Left colon (tissue), 2 donors: ENCODE measurements at regions not wholly inside any gene's neighbourhood (a gene's known extent, or its start where the extent isn't known, plus 50 kb on each side); places are given as distances from the start of the nearest gene placed in this dataset.

Source experiments
- ATAC-seq: fragments of 200-7000 bp; cut with Tn5 transposase; one replicate; pipeline ENCODE4 v1.9.1; 2020; ENCODE audit warnings: mild to moderate bottlenecking, moderate library complexity
- DNase-seq, 2 donors: peaks; one replicate each; pipeline ENCODE4 v3.0.0-alpha.2; 2020
- intact Hi-C, 2 donors: fragments of 100-400 bp; cut with DNase I in 1 of 2; cut with micrococcal nuclease in 1 of 2; formaldehyde crosslinking; loops; one replicate each; pipeline versions ENCODE4 v1.11.2 to v1.14.0; 2022; cut with DNase I, micrococcal nuclease
- donor health status: DM: no; HTN: no; CAD: no.
- donor health status: DM: yes; HTN: yes; CAD: no.

GRCh38 chr14:26067786-26068459 is 529.9 kb downstream of the NOVA1 start:
- DNase-seq (no peak), ATAC-seq (no peak)
- intact Hi-C loops, result no loop called here

GRCh38 chr14:26067341-26067740 is 530.5 kb downstream of the NOVA1 start:
- ATAC-seq (no peak), DNase-seq (no peak)
- intact Hi-C loops, result no loop called here

DNA sequence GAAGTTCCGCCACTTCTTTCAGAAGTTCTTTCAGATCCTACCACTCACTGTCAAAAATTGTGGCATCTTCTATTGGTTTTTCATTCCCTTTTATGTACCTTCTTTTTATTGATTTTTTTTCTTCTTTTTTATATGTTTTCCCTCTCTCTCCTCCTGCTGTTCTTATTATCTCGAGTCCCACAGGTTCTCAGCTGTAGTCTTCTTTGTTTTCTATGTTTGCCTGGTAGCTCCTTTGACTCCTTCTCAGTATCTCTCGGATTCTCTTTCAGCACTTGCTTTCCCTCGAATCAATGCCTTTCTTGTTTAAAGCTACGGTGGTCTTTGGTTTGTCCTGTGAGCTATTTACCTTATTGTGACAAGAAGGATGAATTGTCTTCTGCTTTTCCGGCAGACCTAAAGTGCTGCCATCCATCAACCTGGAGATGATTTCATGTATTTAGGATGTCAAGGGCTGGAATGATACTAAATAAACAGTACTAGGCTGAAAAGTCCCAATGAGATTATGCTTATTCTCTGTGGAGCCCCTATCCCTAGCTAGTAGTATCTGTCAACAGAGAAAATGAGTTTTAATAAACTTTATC is 541.7 kb downstream of the NOVA1 start:
- intact Hi-C loops, result no loop called here
- DNase-seq (no peak), ATAC-seq (no peak)

DNA sequence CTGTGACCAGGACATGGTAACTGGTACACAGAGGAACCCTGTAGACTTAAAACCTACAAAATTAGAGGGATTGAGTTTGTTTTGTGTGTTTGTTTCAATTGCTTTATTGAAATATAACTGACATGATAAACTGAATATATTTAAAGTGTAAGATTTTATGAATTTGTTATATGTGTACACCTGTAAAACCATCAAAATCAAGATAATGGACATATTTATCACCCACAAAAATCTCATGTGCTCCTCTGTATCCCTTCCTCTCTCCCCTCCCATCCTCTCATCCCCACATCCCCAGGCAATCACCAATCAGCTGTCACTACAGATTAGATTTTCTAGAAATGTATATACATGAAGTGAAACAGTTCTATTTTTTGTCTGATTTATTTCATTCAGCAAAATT is 565.5 kb downstream of the NOVA1 start:
- intact Hi-C loops, result no loop called here
- ATAC-seq (no peak), DNase-seq (no peak)

DNA sequence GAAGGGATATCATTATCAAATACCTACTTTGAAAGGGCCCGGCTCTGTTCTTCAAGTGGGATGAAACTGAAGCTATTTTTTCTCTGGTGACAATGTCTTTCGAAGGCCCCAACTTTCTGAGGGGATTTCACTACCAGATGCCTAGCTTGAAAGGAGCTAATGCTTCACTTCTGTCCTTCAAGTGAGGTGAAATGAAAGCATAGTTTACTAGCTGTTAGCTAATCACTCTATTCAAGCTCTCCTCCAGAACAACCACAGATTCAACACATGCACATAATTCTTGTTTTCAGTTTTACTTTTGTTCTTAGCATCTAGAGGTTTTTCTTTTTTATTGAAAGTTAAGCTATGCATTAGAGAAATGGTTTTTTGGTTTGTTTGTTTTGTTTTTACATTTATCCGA is 571.4 kb downstream of the NOVA1 start:
- DNase-seq, result no peak
- ATAC-seq, result no peak
- intact Hi-C loops, result no loop called here

- DNase-seq, result no peak
- ATAC-seq, result no peak
- intact Hi-C loops, result no loop called here
Observed at GRCh38 chr14:26023967-26024366, 573.9 kb downstream of the NOVA1 start.

- ATAC-seq (no peak), DNase-seq (no peak)
- intact Hi-C loops, result no loop called here
Observed at GRCh38 chr14:26021759-26022158, 576.1 kb downstream of the NOVA1 start.

DNA sequence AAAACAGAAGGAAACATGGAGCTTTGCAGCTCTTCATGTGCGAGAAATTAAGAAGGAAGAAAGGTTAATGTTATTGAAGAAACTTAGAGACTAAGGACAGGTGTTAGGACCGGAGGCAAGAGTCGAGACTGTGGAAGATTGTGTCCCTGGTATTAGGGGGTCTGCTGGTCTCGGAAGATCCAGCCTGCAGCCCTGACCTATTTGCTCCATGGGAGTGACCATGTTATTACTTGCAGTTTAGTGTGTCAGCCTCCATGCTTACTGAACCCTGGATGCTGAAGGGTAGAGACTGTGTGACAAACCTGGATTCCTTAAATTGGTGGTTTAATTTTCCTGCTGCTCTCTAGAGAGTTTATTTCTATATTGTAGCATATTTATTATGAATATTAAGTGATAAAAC is 580.6 kb downstream of the NOVA1 start:
- intact Hi-C loops, result no loop called here
- ATAC-seq (no peak), DNase-seq (no peak)

DNA sequence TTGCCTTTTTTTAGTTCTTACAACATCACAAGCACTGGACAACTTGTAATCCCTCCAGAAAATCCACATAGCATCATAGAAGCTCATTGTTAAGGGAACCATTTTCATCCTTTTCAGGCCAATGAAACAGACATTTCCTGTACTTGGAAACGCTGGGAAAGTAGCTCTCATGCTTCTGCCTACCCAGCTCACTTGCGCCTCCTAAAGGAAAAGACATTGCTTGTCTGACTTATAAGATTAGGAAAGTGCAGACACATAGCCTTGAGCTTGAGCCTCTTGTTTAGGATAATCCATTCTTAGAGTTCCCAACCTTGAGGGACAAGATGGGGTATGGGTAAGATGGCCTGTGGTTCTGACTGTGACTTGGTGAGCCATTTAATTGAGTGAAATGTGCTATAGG is 589.5 kb downstream of the NOVA1 start:
- ATAC-seq (no peak), DNase-seq (no peak)
- intact Hi-C loops, result no loop called here

DNA sequence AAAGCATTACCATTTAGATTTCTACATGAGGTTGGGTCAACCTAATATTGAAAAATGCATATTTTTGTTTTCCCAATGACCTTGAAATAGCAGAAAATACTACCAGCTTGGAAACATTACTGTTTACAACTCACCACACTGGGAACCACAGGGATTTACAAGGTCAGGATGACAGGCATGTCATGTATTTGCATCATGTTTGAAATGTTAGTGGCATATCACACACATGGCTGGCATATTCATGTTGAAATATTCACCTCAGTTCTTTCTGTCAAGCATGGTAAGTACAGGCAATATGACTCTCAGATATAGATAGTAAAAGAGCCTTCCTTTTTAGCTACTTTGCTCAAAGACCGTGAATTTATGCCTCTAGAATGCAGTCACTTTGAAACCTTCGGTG is 593.5 kb downstream of the NOVA1 start:
- DNase-seq, result no peak
- intact Hi-C loops, result no loop called here
- no peak for ATAC-seq

DNA sequence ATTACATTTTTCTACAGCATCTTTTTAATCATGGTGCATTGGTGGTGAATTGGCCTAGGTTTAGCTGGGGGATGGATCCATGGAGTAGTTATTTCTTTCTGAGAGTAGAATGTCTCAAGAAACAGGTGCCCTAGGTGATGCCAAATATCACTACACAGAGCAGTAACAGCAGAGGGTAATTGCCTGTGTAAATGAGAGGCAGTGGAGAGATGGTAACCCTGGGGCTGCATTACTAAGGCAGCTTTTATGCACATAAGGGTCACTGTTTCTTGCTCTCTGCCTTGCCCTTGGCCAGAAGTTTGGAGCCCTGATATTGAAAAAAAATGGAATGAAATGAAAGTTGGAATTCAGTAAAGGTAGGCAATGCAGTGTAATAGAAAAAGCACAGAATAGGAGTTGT is 604.0 kb downstream of the NOVA1 start:
- no peak for DNase-seq
- no peak for ATAC-seq
- intact Hi-C loops, result no loop called here

DNA sequence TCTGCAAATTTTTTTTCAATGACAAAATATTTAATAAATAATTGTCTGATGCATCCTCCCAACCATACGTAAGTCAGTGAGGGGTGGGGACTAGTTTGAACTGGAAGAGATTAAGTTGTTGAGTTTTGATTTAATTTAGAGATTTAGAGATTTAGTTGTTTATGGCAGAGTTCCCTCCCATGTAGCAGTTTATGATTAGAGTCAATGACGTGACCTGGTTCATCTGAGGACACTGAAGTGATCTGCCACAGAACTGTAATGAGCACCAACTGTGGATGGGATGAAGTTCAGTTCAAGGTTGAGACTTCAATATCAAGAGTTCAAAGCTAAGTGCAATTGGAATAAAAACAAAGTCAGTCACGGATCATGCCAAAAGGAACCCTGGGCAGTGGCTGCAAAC is 609.3 kb downstream of the NOVA1 start:
- ATAC-seq (no peak), DNase-seq (no peak)
- intact Hi-C loops, result no loop called here

GRCh38 chr14:25955772-25956171 is 642.1 kb downstream of the NOVA1 start:
- DNase-seq, result no peak
- intact Hi-C loops, result no loop called here
- no peak for ATAC-seq

DNA sequence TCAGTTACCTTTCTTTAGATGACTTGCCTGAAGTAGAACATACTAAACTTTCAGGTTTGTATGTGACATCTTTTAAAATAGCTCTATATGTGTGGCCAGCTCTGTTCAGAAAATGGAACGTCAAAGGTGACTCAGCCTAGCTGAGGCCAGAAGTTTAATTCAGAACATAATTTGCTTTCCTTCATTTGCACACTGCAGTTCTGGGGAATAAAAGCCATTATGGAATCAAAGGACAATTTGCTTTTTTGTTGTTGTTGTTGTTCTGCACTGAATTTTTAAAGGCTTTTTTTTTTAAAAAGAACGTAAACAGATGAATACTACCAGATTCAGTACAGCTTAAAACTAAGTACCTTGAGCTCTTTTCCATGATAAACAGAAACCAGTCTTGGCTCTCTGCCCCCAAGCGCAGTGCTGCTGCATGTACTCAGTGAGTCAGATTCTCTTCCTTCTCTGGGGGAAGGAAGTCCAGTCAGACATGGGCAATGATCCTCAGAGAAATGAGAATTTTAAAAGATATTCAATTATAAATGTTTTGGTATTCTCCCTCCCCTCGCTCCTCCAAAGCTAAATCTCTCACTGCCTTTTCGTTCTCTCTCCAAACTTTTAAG is 644.2 kb downstream of the NOVA1 start:
- ATAC-seq (no peak), DNase-seq (peak; percentile 29 to 33)
- intact Hi-C loops, result no loop called here

- DNase-seq (no peak), ATAC-seq (no peak)
- intact Hi-C loops, result no loop called here
Observed at GRCh38 chr14:25945746-25946145, 652.1 kb downstream of the NOVA1 start.

DNA sequence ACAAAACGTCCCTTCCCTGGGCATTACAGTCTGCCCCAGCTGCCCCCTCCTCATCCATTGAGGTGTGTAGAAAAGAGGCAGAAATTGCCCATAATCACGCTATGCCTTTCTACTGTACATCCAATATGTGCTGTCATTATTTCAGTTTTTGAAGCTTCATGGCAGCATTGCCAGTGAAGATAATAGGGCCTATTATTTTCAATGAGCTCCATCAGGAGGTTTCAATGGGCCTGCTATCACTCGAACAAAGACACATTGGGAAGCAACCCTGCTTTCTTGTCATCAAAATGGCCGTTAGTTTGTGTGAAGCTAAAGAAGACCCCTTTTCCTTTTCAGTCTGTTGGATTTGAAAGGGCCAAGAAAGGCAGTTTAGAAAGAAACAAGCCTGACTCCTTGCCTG is 653.8 kb downstream of the NOVA1 start:
- no peak for ATAC-seq
- intact Hi-C loops, result no loop called here
- DNase-seq, result no peak

DNA sequence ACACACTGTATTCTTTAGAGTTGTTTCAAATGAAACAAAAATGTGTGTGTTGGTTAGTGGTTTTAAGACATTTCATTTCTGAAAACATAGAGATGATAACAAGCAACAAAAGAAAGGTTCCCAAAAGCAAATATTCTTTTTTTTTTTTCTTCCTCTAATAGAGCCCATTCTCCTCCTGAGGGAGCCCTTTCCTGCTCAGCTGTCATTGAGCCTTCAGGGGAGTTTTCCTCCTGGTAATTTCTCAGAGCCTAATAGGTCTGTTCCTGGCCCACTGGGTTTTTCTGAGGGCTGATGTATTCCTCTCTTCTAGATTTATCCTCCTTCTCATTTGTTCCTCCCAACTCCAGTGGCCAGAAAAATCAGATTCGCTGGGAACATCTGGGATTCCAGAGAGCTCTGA is 654.5 kb downstream of the NOVA1 start:
- ATAC-seq (no peak), DNase-seq (no peak)
- intact Hi-C loops, result no loop called here

- DNase-seq (no peak), ATAC-seq (no peak)
- intact Hi-C loops, result no loop called here
Observed at GRCh38 chr14:25942090-25942489, 655.7 kb downstream of the NOVA1 start.

- intact Hi-C loops, result no loop called here
- DNase-seq (no peak), ATAC-seq (no peak)
Observed at GRCh38 chr14:25933731-25934130, 664.1 kb downstream of the NOVA1 start.

- intact Hi-C loops, result no loop called here
- ATAC-seq, result no peak
- DNase-seq, result no peak
Observed at GRCh38 chr14:25929881-25930615, 667.8 kb downstream of the NOVA1 start.
